Ishikawa (cell line): ENCODE measurements at regions not wholly inside any gene's neighbourhood (a gene's known extent, or its start where the extent isn't known, plus 50 kb on each side); places are given as distances from the start of the nearest gene placed in this dataset.

Experiments used
- CEBPB ChIP-seq: IDR thresholded peaks from 2 replicates; pipeline ENCODE4 v1.6.1; 2012
- CREB1 ChIP-seq: IDR thresholded peaks from 2 replicates; pipeline ENCODE4 v1.6.1; 2012; ENCODE audit warnings: low read depth
- EGR1 ChIP-seq: IDR thresholded peaks from 2 replicates; pipeline ENCODE4 v1.6.1; 2012
- EP300 ChIP-seq: IDR thresholded peaks from 2 replicates; pipeline ENCODE4 v1.6.1; 2012; ENCODE audit warnings: borderline replicate concordance
- FOXM1 ChIP-seq: IDR thresholded peaks from 2 replicates; pipeline ENCODE4 v1.6.1; 2012; ENCODE audit warnings: low read depth, borderline replicate concordance
- MAX ChIP-seq: IDR thresholded peaks from 2 replicates; pipeline ENCODE4 v1.6.1; 2012
- NFIC ChIP-seq: IDR thresholded peaks from 2 replicates; pipeline ENCODE4 v1.6.1; 2012
- RAD21 ChIP-seq: IDR thresholded peaks from 2 replicates; pipeline ENCODE4 v1.6.1; 2012; ENCODE audit warnings: low read depth
- REST ChIP-seq: IDR thresholded peaks from 2 replicates; pipeline ENCODE4 v1.6.1; 2012; ENCODE audit warnings: low read depth, mild to moderate bottlenecking
- TAF1 ChIP-seq: IDR thresholded peaks from 2 replicates; pipeline ENCODE4 v1.6.1; 2012; ENCODE audit warnings: low read depth, mild to moderate bottlenecking
- TCF12 ChIP-seq: IDR thresholded peaks from 2 replicates; pipeline ENCODE4 v1.6.1; 2012; ENCODE audit warnings: low read depth
- TEAD4 ChIP-seq: IDR thresholded peaks from 2 replicates; pipeline ENCODE4 v1.6.1; 2012
- USF1 ChIP-seq: IDR thresholded peaks from 2 replicates; pipeline ENCODE4 v1.6.1; 2012
- YY1 ChIP-seq: IDR thresholded peaks from 2 replicates; pipeline ENCODE4 v1.6.1; 2012; ENCODE audit warnings: low read depth
- ZBTB7A ChIP-seq: IDR thresholded peaks from 2 replicates; pipeline ENCODE4 v1.6.1; 2012; ENCODE audit warnings: low read depth

GRCh38 chr10:84863675-84864074 is 535.3 kb downstream of the CCSER2 start:
- TF ChIP-seq USF1 (no peak), ZBTB7A (no peak), NFIC (no peak), TEAD4 (no peak), EGR1 (no peak), RAD21 (no peak), YY1 (no peak), CEBPB (no peak), MAX (no peak), FOXM1 (no peak)

- TF ChIP-seq TEAD4, result no peak
- TF ChIP-seq REST, result no peak
- no peak for TF ChIP-seq MAX
- TF ChIP-seq TAF1, result no peak
- TF ChIP-seq TCF12, result no peak
- no peak for TF ChIP-seq CEBPB
- TF ChIP-seq EGR1, result no peak
- no peak for TF ChIP-seq USF1
- no peak for TF ChIP-seq EP300
- no peak for TF ChIP-seq NFIC
- TF ChIP-seq FOXM1, result no peak
Measured at GRCh38 chr10:84876116-84876999, 548.0 kb downstream of the CCSER2 start.

- TF ChIP-seq NFIC (no peak), TAF1 (no peak), EP300 (no peak), MAX (no peak), RAD21 (no peak), CEBPB (no peak), TCF12 (no peak), FOXM1 (no peak), YY1 (no peak), REST (no peak), USF1 (no peak), CREB1 (no peak), ZBTB7A (no peak), TEAD4 (no peak), EGR1 (no peak)
Measured at GRCh38 chr10:84879991-84880390, 551.6 kb downstream of the CCSER2 start.

- TF ChIP-seq TEAD4 (no peak), RAD21 (no peak), ZBTB7A (no peak), REST (no peak), YY1 (no peak), TAF1 (no peak), USF1 (no peak), CREB1 (no peak), EGR1 (no peak), NFIC (no peak), TCF12 (no peak), EP300 (no peak), CEBPB (no peak), FOXM1 (no peak)
Measured at GRCh38 chr10:84890706-84891105, 562.3 kb downstream of the CCSER2 start.
